ENCODE measurements at regions not wholly inside any gene's neighbourhood (a gene's known extent, or its start where the extent isn't known, plus 50 kb on each side); places are given as distances from the start of the nearest gene placed in this dataset.

GRCh38 chr17:70869402-70870085 lies 700.2 kb downstream of the KCNJ2 start:
- H3K4me2 ChIP-seq: 0 out of 2 replicates have a peak overlapping the region, but pooled peaks have one; percentile 3
- no peaks in the 10 kb centered on the region for H3F3A ChIP-seq (replicated peaks; ENCODE audit: low read depth)
- H3K4me1 ChIP-seq (ENCODE audit: insufficient read depth): peaks cover 23% of the 10 kb centered on the region
- DNase-seq (ENCODE audit: low spot score) (peak; percentile 80), ATAC-seq (peak; percentile 84)
- no peak overlapping the region for H3K4me3 Mint-ChIP-seq
- no peak overlapping the region for H2AFZ ChIP-seq
- no peaks in the 10 kb centered on the region for H3K36me3 ChIP-seq (ENCODE audit: insufficient read depth)
- H3K27ac Mint-ChIP-seq: peak overlapping the region; percentile 91
- TF ChIP-seq ZNF114 (CRISPR knock-in tag; IDR thresholded peaks at IDR 0.05) (no peak), EZH2phosphoT487 (IDR thresholded peaks at IDR 0.05; ENCODE audit: unreplicated experiment) (no peak), REST (IDR thresholded peaks at IDR 0.05; ENCODE audit: unreplicated experiment) (no peak), ETS1 (IDR thresholded peaks at IDR 0.05) (no peak), NANOG (IDR thresholded peaks at IDR 0.05; ENCODE audit: borderline replicate concordance) (no peak; the same call in 1 of the 2 replicates), JUNB (IDR thresholded peaks at IDR 0.05; ENCODE audit: unreplicated experiment) (no peak), CREB1 (CRISPR knock-in tag; IDR thresholded peaks at IDR 0.05; ENCODE audit: low read depth) (no peak), STAT1 (IDR thresholded peaks at IDR 0.05; ENCODE audit: unreplicated experiment) (no peak), EZH2 (IDR thresholded peaks at IDR 0.05; ENCODE audit: low read depth, unreplicated experiment) (no peak), CTCF (conservative IDR thresholded peaks at IDR 0.05; ENCODE audit: low read depth in 2 of 2) (no peak), ZNF462 (CRISPR knock-in tag; IDR thresholded peaks at IDR 0.05) (no peak), ZNF331 (CRISPR knock-in tag; IDR thresholded peaks at IDR 0.05; ENCODE audit: low read depth) (no peak), POLR2AphosphoS5 (IDR thresholded peaks at IDR 0.05; ENCODE audit: low read depth) (no peak)
- H3K27me3 ChIP-seq (ENCODE audit: insufficient read depth): no peaks in the 10 kb centered on the region
- peaks cover 5% of the 10 kb centered on the region for H3K36me3 Mint-ChIP-seq (ENCODE audit: low read depth)
- peaks cover 2% of the 10 kb centered on the region for H3K27me3 Mint-ChIP-seq (ENCODE audit: insufficient read depth, low read depth, poor library complexity)
- no peaks in the 10 kb centered on the region for H3K9me2 ChIP-seq (ENCODE audit: insufficient read depth)
- peaks cover 5% of the 10 kb centered on the region; the same call in 2 of the 3 replicates for H3K9me3 Mint-ChIP-seq
- no peaks in the 10 kb centered on the region for H4K20me1 ChIP-seq (replicated peaks; ENCODE audit: insufficient read depth)
- no peak overlapping the region for H3K27ac ChIP-seq (ENCODE audit: low read depth)
- no peak overlapping the region for H3K4me3 ChIP-seq
- H3K4me1 Mint-ChIP-seq: peaks cover 16% of the 10 kb centered on the region; the same call in 2 of the 3 replicates
- H3K79me2 ChIP-seq (replicated peaks; ENCODE audit: insufficient read depth): no peaks in the 10 kb centered on the region

Measured in GM23338 (cell line).